Mesothelial cell of epicardium (in vitro differentiated cells): ENCODE measurements at regions not wholly inside any gene's neighbourhood (a gene's known extent, or its start where the extent isn't known, plus 50 kb on each side); places are given as distances from the start of the nearest gene placed in this dataset.

Experiments
- DNase-seq, 2 experiments: peaks; one replicate each; pipeline ENCODE4 v3.0.0; 2021; ENCODE audit warnings: low spot score in 2 of 2; ENCODE audit not compliant: unreplicated experiment in 2 of 2
- H3K27ac Mint-ChIP-seq: 2 replicates; pipeline ENCODE4 v1.8.0; 2021; ENCODE audit warnings: mixed read lengths
- H3K27me3 Mint-ChIP-seq: 2 replicates; pipeline ENCODE4 v1.8.0; 2021; ENCODE audit warnings: low read depth, mixed read lengths
- H3K36me3 Mint-ChIP-seq: 2 replicates; pipeline ENCODE4 v1.8.0; 2021; ENCODE audit warnings: mixed read lengths
- H3K4me1 Mint-ChIP-seq: 2 replicates; pipeline ENCODE4 v1.8.0; 2021; ENCODE audit warnings: mixed read lengths
- H3K4me3 Mint-ChIP-seq: 2 replicates; pipeline ENCODE4 v1.8.0; 2021; ENCODE audit warnings: mild to moderate bottlenecking, moderate library complexity, mixed read lengths
- H3K9me3 Mint-ChIP-seq: 2 replicates; pipeline ENCODE4 v1.8.0; 2021; ENCODE audit warnings: mixed read lengths
- CTCF ChIP-seq: fragments of 200-600 bp; sonication (generic); IDR thresholded peaks from one replicate; pipeline ENCODE4 v1.5.0; 2021; ENCODE audit warnings: antibody characterized with exemption; ENCODE audit not compliant: unreplicated experiment

GRCh38 chr13:56317841-56318240 lies 822.9 kb upstream of the PRR20A start:
- Mint-ChIP-seq H3K27ac (no peak overlapping the region), H3K4me3 (no peak overlapping the region), H3K9me3 (no peaks in the 10 kb centered on the region), H3K36me3 (no peaks in the 10 kb centered on the region), H3K4me1 (peaks cover 7% of the 10 kb centered on the region), H3K27me3 (no peaks in the 10 kb centered on the region)
- TF ChIP-seq CTCF: no peak
- DNase-seq: no peak

GRCh38 chr13:56332671-56333070 lies 808.0 kb upstream of the PRR20A start:
- Mint-ChIP-seq H3K27ac (no peak overlapping the region), H3K9me3 (no peaks in the 10 kb centered on the region), H3K4me3 (no peak overlapping the region), H3K27me3 (no peaks in the 10 kb centered on the region), H3K36me3 (no peaks in the 10 kb centered on the region), H3K4me1 (no peaks in the 10 kb centered on the region)
- no peak for TF ChIP-seq CTCF
- DNase-seq: no peak

GRCh38 chr13:56335775-56336174 lies 804.9 kb upstream of the PRR20A start:
- H3K9me3 Mint-ChIP-seq: peaks cover 6% of the 10 kb centered on the region
- no peaks in the 10 kb centered on the region for H3K36me3 Mint-ChIP-seq
- H3K4me1 Mint-ChIP-seq: no peaks in the 10 kb centered on the region
- no peak overlapping the region for H3K4me3 Mint-ChIP-seq
- no peak overlapping the region for H3K27ac Mint-ChIP-seq
- no peak for DNase-seq
- TF ChIP-seq CTCF: no peak
- H3K27me3 Mint-ChIP-seq: no peaks in the 10 kb centered on the region

- no peak for DNase-seq
- Mint-ChIP-seq H3K27me3 (no peaks in the 10 kb centered on the region), H3K4me3 (no peak overlapping the region), H3K9me3 (peaks cover 14% of the 10 kb centered on the region), H3K27ac (no peak overlapping the region), H3K4me1 (no peaks in the 10 kb centered on the region), H3K36me3 (no peaks in the 10 kb centered on the region)
- TF ChIP-seq CTCF: no peak
Measured at GRCh38 chr13:56338421-56338820, 802.3 kb upstream of the PRR20A start.

- H3K27ac Mint-ChIP-seq: no peak overlapping the region
- peaks cover 4% of the 10 kb centered on the region for H3K9me3 Mint-ChIP-seq
- H3K4me3 Mint-ChIP-seq: no peak overlapping the region
- H3K36me3 Mint-ChIP-seq: no peaks in the 10 kb centered on the region
- DNase-seq: no peak
- TF ChIP-seq CTCF: no peak
- H3K27me3 Mint-ChIP-seq: no peaks in the 10 kb centered on the region
- H3K4me1 Mint-ChIP-seq: no peaks in the 10 kb centered on the region
Measured at GRCh38 chr13:56347014-56347413, 793.7 kb upstream of the PRR20A start.

- Mint-ChIP-seq H3K27me3 (no peaks in the 10 kb centered on the region), H3K9me3 (no peaks in the 10 kb centered on the region), H3K27ac (no peak overlapping the region), H3K36me3 (no peaks in the 10 kb centered on the region), H3K4me3 (no peak overlapping the region), H3K4me1 (no peaks in the 10 kb centered on the region)
- no peak for DNase-seq
- TF ChIP-seq CTCF: no peak
Measured at GRCh38 chr13:56349866-56350265, 790.9 kb upstream of the PRR20A start.
